ENCODE measurements at regions not wholly inside any gene's neighbourhood (a gene's known extent, or its start where the extent isn't known, plus 50 kb on each side); places are given as distances from the start of the nearest gene placed in this dataset.

- TF ChIP-seq POLR2A (IDR thresholded peaks at IDR 0.05) (no peak), CTCF (IDR thresholded peaks at IDR 0.05) (no peak)
- intact Hi-C loops (cut with DNase I; ENCODE audit: low total_unique reads), result no loop called here
- WGBS, 2 donors, result 56 to 61% methylated on average over 11 of the region's 11 CpGs
- Histone ChIP-seq H3K4me3 (no peak overlapping the region), H3K4me1 (no peaks in the 10 kb centered on the region), H3K9me3 (no peaks in the 10 kb centered on the region), H3K27ac (no peak overlapping the region), H3K27me3 (no peaks in the 10 kb centered on the region), H3K36me3 (ENCODE audit: low read depth, missing control alignments) (no peaks in the 10 kb centered on the region)
- peak; percentile 23 for DNase-seq
These were observed 66.4 kb upstream of the SLC38A4 start for GRCh38 chr12:46892034-46892705.

- intact Hi-C loops (cut with DNase I; ENCODE audit: low total_unique reads), result no loop called here
- Histone ChIP-seq H3K4me1 (no peaks in the 10 kb centered on the region), H3K9me3 (no peaks in the 10 kb centered on the region), H3K36me3 (ENCODE audit: low read depth, missing control alignments) (no peaks in the 10 kb centered on the region), H3K4me3 (no peak overlapping the region), H3K27ac (no peak overlapping the region), H3K27me3 (no peaks in the 10 kb centered on the region)
- WGBS, 2 donors, result 50 to 67% methylated on average over 4 of the region's 4 CpGs
- DNase-seq, result no peak
- TF ChIP-seq POLR2A (IDR thresholded peaks at IDR 0.05) (no peak), CTCF (IDR thresholded peaks at IDR 0.05) (no peak)
These were observed 67.1 kb upstream of the SLC38A4 start for GRCh38 chr12:46892887-46893286.

- intact Hi-C loops (cut with DNase I; ENCODE audit: low total_unique reads), result no loop called here
- 83 to 94% methylated on average over 1 of the region's 1 CpG for WGBS, 2 donors
- DNase-seq, result no peak
- Histone ChIP-seq H3K27ac (no peak overlapping the region), H3K9me3 (no peaks in the 10 kb centered on the region), H3K4me3 (no peak overlapping the region), H3K4me1 (no peaks in the 10 kb centered on the region), H3K27me3 (no peaks in the 10 kb centered on the region), H3K36me3 (ENCODE audit: low read depth, missing control alignments) (no peaks in the 10 kb centered on the region)
- no peak for TF ChIP-seq CTCF (IDR thresholded peaks at IDR 0.05)
- no peak for TF ChIP-seq POLR2A (IDR thresholded peaks at IDR 0.05)
These were observed 67.6 kb upstream of the SLC38A4 start for GRCh38 chr12:46893434-46893833.

GRCh38 chr12:46895726-46896125 lies 69.9 kb upstream of the SLC38A4 start:
- no peaks in the 10 kb centered on the region for H3K9me3 ChIP-seq
- H3K27me3 ChIP-seq, result no peaks in the 10 kb centered on the region
- no peak for DNase-seq
- H3K36me3 ChIP-seq (ENCODE audit: low read depth, missing control alignments), result no peaks in the 10 kb centered on the region
- no peaks in the 10 kb centered on the region for H3K4me1 ChIP-seq
- WGBS, 2 donors, result 49 to 55% methylated on average over 3 of the region's 3 CpGs
- TF ChIP-seq CTCF (IDR thresholded peaks at IDR 0.05), result no peak
- no peak for TF ChIP-seq POLR2A (IDR thresholded peaks at IDR 0.05)
- intact Hi-C loops (cut with DNase I; ENCODE audit: low total_unique reads), result no loop called here
- no peak overlapping the region for H3K4me3 ChIP-seq
- no peak overlapping the region for H3K27ac ChIP-seq

GRCh38 chr12:46896680-46897079 lies 70.9 kb upstream of the SLC38A4 start:
- no peak overlapping the region for H3K4me3 ChIP-seq
- DNase-seq, result no peak
- no peak overlapping the region for H3K27ac ChIP-seq
- TF ChIP-seq POLR2A (IDR thresholded peaks at IDR 0.05), result no peak
- TF ChIP-seq CTCF (IDR thresholded peaks at IDR 0.05), result no peak
- H3K4me1 ChIP-seq, result no peaks in the 10 kb centered on the region
- no peaks in the 10 kb centered on the region for H3K9me3 ChIP-seq
- H3K36me3 ChIP-seq (ENCODE audit: low read depth, missing control alignments), result no peaks in the 10 kb centered on the region
- H3K27me3 ChIP-seq, result no peaks in the 10 kb centered on the region
- WGBS, 2 donors, result 0% methylated on average over 1 of the region's 1 CpG
- intact Hi-C loops (cut with DNase I; ENCODE audit: low total_unique reads), result no loop called here

Measured in testis (tissue), 2 donors.